Stimulated activated CD4-positive, alpha-beta T cell treated with anti-CD3 and anti-CD28 coated beads, Interleukin-12 subunit alpha, Interleukin-12 subunit beta, amount 100 ng/mL, for 24 hours (primary cell): ENCODE measurements at regions not wholly inside any gene's neighbourhood (a gene's known extent, or its start where the extent isn't known, plus 50 kb on each side); places are given as distances from the start of the nearest gene placed in this dataset.
"Not testable (repeated sequence)": the region's sequence is repeated elsewhere in the genome, so short reads cannot be mapped to it uniquely, and the experiment has no call there.

ENCODE experiments used
- DNase-seq, 2 experiments: peaks; one replicate each; pipeline ENCODE4 v3.0.0-alpha.2; 2020; ENCODE audit warnings: low read depth in 2 of 2

GRCh38 chr5:101743000-101743399, 553.1 kb downstream of the SLCO4C1 start:
- DNase-seq: not testable (repeated sequence)

- DNase-seq: no peak
Measured at GRCh38 chr5:101728933-101729332, 567.2 kb downstream of the SLCO4C1 start.

DNA sequence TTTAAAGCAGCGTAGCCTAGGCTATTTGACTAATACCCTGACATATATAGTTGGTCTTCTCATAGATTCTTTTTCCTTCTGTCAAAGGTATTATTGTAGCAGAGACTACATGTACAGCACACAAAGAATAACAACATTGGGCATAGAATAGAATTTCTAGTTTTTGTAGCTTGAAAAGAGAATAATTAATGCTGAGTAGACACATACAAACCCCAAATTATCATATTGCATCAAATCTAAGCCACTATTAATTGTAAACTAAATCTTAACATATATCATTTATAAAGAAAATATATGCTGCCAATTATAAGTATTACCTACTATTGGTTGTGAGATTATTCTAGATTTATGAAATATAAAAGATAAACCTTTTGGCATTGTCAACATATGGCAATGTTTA, 574.5 kb downstream of the SLCO4C1 start:
- no peak for DNase-seq

- DNase-seq: no peak
Measured at GRCh38 chr5:101720033-101720432, 576.1 kb downstream of the SLCO4C1 start.

GRCh38 chr5:101717721-101718120, 578.4 kb downstream of the SLCO4C1 start:
- DNase-seq: no peak

DNA sequence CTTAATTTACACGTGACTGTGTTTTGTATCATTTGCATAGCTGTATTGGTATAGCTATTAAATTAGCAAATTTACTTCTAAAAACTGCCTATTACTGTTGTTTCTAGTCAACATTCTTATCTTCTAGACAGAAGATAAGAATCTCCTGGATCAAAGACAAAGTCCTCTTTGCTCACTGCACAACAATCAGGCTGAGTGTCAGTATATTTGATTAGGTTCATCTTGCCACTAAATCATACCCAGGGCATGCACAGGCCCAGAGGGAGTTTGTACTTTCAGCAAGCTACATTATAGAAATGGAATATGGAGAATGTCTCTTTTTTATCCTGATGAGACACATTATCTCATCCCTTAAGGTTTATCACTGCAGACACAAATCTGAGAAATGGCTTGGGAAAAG, 579.1 kb downstream of the SLCO4C1 start:
- no peak for DNase-seq

- not testable (repeated sequence) for DNase-seq
Measured at GRCh38 chr5:101715790-101716189, 580.3 kb downstream of the SLCO4C1 start.

DNA sequence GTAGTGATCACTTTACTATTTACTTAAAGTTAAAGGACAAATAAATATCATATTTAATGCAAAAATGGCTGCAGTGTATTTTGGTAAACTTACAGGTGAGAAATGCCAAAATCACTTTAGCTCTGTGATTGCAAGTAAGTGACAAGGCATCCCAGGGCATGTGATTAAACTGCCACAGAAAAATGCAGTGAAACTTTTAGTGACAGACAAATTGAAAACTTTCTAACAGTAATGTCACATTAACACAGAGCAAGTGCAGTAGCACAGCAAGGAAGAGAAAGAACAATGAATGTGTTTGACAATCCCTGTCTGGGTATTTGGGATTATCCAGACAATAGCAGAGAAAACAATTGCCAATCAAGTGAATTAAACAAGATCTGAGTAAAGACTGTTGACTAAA, 606.8 kb downstream of the SLCO4C1 start:
- no peak for DNase-seq

- DNase-seq: no peak
Measured at GRCh38 chr5:101688156-101688555, 607.9 kb downstream of the SLCO4C1 start.

GRCh38 chr5:101687349-101687985, 608.6 kb downstream of the SLCO4C1 start:
- no peak for DNase-seq

- DNase-seq: no peak
Measured at GRCh38 chr5:101686536-101687157, 609.4 kb downstream of the SLCO4C1 start.

GRCh38 chr5:101679816-101680215, 616.3 kb downstream of the SLCO4C1 start:
- DNase-seq: no peak

- peak in 1 of 2 experiments; percentile 22 for DNase-seq
Measured at GRCh38 chr5:101678481-101679193, 617.4 kb downstream of the SLCO4C1 start.

DNA sequence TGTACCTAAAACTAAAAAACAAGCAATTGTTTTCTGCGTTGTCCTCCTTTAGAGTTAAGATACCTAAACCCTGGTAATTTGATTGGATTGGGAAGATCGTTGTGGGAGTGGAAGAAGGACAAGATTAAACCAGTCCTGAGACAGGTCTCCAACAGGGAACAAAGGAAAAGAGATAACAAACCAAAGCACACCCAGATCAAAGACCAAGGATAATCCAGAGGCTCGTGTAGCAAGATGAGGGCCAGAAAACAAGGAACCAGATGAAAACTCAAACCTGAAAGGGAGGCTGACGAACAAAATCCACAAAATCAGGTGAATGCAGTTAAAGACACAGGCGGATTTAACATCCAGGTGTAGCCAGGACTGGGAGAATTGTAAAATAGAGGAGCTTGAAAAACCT, 618.1 kb downstream of the SLCO4C1 start:
- DNase-seq: no peak

- DNase-seq: no peak
Measured at GRCh38 chr5:101676646-101677045, 619.4 kb downstream of the SLCO4C1 start.

- DNase-seq: no peak
Measured at GRCh38 chr5:101675510-101676219, 620.4 kb downstream of the SLCO4C1 start.

DNA sequence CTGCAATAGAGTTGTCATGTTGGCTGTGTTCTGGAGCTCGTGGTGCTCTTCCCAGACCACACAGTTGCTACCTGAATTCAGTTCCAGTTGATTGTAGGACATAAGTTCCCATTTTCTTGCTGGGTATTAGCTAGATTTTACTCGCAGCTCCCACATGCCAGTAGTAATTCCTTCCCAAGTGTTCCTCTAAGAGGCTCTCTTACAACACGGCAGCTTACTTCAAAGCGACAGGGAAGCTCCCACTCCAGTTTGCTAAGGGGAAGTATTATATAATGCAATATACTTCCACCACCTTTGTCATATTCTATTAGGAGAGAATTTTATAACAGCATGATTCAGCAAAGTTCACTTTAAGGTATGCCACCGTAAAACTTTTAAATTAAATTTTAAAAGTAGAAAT, 623.0 kb downstream of the SLCO4C1 start:
- no peak for DNase-seq

DNA sequence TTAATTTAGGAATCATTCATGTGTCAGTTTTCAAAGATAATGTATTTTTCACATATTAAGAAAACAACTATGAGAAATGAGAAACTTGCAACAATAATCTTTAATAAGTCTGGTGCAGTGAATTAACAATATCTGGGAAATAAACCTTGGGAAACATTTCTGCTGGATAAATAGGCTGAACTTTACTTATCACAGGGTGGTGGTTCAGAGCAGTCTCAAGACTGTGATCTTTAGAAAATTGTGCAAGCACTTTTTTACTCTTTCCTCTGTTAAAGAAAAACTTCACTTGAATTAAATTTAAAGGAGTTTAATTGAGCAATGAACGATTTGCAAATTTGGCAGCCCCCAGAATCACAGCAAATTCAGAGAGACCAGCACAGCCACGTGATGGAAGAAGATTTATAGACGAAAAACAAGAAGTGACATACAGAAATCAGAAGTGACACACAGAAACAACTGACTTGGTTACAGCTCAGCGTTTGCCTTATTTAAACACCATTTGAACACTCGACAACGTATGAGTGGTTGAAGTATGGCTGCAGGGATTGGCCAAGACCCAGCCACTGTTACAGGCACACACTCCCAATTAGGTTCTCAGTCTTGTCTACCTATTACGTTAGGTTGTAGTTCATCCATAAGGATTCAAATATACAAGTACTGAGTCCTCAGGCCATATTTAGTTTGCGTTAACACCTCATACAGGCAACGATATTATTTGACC, 631.9 kb downstream of the SLCO4C1 start:
- no peak for DNase-seq

GRCh38 chr5:101663543-101663942, 632.5 kb downstream of the SLCO4C1 start:
- no peak for DNase-seq

DNA sequence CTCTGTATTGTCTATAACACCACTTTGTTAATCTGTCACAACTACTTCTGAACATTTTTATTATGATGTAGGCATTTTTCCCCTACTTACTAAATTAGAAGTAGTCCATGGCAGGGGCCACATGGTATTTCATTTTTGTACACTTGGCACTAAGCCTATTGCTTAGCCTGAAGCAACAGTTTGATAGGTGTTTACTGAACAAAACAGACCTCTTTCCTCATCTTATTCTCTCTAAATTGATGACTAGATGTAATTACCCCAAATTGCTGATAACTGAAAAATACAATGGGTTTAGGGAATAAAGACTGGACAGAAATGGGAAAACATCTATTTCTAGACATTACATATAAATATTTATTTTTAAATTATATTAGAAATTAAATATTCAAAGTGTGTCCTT, 633.8 kb downstream of the SLCO4C1 start:
- DNase-seq: no peak

GRCh38 chr5:101658433-101658832, 637.7 kb downstream of the SLCO4C1 start:
- no peak for DNase-seq

DNA sequence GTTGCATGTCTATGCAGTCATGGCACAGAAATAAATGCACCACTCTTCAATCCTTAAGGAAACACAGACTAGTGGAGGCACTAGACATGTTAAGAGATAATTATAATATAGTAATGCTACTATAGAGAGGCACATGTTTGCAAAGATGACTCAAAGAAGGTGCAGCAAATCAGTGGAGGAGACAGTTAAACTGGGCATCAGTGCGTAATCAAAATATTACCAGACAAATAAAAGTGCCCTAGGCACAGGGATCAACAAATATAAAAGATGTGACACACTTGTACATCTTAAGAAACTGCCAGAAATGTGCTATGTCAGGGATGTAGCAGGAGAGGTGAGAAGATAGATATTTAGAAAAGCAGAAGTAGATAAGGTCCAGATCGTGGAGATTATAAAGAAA, 642.1 kb downstream of the SLCO4C1 start:
- DNase-seq: no peak
